CD4-positive, alpha-beta T cell treated with Interferon gamma for 1 hour (primary cell): ENCODE measurements at regions not wholly inside any gene's neighbourhood (a gene's known extent, or its start where the extent isn't known, plus 50 kb on each side); places are given as distances from the start of the nearest gene placed in this dataset.
A peak's percentile ranks its signal among the peaks of the same experiment; 100 is the strongest.
"Not testable (repeated sequence)": the region's sequence is repeated elsewhere in the genome, so short reads cannot be mapped to it uniquely, and the experiment has no call there.

Experiments
- DNase-seq: peaks from one replicate; pipeline ENCODE4 v3.0.0-alpha.2; 2020

DNA sequence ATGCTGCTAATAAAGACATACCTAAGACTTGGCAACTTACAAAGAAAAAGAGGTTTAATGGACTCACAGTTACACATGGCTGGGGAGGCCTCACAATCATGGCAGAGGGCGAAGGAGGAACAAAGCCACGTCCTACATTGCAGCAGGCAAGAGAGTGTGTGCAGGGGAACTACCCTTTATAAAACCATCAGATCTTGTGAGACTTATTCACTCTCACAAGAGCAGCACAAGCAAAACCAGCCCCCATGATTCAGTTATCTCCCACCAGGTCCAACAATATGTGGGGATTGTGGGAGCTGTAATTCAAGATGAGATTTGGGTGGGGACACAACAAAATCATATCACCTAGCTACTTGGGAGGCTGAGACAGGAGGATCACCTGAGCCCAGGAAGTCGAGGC is 202.4 kb downstream of the FAM43A start:
- DNase-seq = not testable (repeated sequence)

- no peak for DNase-seq
Measured at GRCh38 chr3:194888916-194889315, 203.2 kb downstream of the FAM43A start.

GRCh38 chr3:194890091-194890490 is 204.4 kb downstream of the FAM43A start:
- DNase-seq = no peak

DNA sequence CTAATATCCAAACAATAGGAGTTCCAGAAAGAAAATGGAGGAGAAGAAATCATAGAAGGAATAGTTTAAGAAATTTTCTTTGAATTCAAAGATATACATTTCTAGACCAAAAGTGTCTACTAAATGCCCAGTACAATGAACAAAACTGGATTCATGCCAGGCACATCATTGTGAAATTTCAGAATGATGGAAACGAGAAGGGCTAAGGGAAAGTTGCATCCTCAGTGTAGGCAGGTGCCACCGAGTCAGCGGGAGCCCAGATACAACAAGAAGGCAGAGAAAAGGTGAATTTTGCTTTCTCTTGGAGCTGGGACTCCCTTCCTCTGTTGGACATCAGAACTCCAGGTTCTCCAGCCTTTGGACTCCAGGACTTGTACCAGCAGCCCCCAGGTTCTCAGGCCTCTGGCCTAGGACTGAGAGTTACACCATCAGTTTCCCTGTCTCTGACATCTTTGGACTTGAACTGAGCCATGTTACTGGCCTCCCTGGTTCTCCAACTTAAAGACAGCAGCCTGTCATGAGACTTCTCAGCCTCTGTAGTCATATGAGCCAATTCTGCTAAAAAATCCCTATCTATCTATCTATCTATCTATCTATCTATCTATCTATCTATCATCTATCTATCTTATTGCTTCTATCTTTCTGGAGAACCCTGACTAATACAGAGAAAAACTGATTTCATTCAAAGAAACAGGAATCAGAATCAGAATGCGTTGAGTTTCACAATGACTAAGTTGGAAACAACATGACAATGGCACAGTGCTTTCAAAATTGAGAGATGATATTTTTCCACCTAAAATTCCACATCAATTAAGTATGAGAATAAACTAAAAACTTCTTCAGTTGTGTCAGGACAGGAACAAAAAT is 207.7 kb downstream of the FAM43A start:
- no peak for DNase-seq

DNA sequence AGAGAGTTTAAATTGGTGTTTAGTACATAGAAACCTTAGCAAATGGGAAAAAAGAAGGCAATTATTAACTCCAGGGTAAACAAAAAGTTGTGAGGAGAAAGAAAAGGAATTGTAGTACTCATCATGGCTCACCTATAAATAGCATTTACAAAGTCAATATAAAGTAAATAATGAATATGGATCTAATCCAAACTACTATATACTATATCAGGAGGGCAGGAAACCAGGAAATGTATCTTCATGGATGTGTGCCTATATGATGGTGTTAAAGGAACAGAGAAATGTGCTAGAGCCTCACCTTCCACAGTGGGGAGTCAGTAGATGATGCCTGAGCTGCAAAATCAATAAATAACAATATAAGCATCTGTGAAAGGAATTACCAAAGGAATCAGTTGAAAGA is 208.9 kb downstream of the FAM43A start:
- DNase-seq = no peak

DNA sequence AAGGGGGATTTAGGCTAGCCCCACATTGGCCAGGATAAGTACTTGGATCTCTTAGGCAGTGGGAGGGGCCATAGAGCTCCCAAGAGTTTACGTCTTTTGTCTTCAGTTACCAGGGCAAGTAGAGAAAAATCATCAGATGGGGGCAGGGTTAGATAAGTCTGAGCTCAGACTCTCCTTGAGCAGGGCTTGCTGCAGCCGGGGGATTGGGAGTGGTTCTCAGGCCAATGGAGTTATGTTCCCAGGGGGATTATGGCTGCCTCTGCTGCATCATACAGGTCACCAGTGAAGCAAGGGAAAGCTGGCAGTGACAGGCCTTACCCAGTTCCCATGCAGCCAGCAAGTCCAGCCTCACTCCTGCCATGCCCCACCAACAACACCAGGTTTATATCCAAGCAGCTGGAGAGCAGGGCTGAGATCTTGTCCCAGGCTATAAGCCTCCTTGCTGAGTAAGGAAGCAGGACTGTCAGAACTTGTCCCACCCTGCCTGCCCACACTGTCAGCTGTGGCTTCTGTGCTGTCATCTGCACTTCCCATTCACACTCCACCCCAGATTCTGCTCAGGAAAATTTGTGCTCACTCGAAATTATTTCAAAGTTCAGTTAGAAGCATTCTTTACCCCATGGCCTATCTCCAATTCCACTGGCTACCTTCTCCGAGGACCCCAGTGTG is 215.3 kb downstream of the FAM43A start:
- no peak for DNase-seq

DNA sequence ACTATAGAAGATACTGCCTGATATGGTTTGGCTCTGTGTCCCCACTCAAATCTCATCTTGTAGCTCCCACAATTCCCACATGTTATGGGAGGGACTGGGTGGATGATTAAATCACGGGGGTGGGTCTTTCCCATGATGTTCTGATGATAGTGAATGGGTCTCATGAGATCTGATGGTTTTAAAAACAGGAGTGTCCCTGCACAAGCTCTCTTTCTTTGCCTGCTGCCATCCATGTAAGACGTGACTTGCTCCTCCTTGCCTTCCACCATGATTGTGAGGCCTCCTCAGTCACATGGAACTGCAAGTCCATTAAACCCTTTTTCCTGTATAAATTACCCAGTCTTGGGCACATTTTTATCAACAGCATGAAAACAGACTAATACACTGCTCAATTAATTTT is 217.8 kb downstream of the FAM43A start:
- DNase-seq = not testable (repeated sequence)

DNA sequence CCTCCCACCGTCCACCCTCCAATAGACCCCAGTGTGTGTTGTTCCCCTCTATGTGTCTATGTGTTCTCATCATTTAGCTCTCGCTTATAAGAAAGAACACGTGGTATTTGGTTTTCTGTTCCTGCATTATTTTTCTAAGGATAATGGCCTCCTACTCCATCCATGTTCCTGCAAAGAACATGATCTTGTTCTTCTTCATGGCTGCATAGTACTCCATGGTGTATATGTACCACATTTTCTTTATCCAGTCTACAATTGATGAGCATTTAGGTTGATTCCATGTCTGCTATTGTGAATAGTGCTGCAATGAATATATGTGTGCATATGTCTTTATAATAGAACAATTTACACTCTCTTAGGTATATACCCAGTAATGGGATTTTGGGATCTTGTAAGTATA is 219.3 kb downstream of the FAM43A start:
- DNase-seq = not testable (repeated sequence)

DNA sequence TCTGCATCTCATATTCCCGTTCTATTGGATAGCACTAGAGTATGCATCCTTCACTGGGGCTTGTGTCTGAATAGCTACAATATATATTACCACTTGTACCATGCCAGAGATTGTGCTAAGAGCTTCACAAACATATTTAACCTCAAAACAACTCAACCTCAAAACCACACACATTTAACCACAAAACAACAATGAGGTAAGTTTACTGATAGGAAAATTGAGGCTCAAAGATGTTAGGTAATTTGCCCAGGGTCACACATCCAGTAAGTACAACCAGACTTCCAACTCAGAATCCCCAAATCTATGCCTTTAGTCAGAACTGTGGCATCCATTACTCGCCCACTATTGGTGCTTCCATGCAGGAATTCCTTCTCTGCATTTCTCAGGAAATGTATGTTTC is 220.0 kb downstream of the FAM43A start:
- no peak for DNase-seq

- no peak for DNase-seq
Measured at GRCh38 chr3:194906229-194906629, 220.5 kb downstream of the FAM43A start.

GRCh38 chr3:194906970-194907629 is 221.4 kb downstream of the FAM43A start:
- DNase-seq = no peak

DNA sequence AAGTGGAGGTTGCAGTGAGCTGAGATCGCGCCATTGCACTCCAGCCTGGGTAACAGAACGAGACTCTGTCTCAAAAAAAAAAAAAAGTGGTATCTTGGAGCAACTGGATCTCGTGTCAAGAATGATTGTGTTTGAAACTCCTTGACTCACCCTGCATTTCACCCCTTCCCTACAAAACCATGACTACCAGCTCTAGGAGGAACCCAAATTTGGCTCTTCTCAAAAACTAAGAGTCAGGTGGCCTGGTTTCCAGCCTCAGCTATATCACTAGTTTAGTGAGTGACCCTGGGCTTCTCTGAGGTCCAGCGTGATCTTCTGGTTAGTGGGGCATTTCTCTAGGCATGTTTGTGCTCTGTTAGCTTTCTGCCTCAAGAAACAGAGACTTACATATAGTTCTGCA is 222.1 kb downstream of the FAM43A start:
- no peak for DNase-seq

- no peak for DNase-seq
Measured at GRCh38 chr3:194908496-194908895, 222.8 kb downstream of the FAM43A start.

GRCh38 chr3:194908972-194909371 is 223.3 kb downstream of the FAM43A start:
- DNase-seq = no peak

DNA sequence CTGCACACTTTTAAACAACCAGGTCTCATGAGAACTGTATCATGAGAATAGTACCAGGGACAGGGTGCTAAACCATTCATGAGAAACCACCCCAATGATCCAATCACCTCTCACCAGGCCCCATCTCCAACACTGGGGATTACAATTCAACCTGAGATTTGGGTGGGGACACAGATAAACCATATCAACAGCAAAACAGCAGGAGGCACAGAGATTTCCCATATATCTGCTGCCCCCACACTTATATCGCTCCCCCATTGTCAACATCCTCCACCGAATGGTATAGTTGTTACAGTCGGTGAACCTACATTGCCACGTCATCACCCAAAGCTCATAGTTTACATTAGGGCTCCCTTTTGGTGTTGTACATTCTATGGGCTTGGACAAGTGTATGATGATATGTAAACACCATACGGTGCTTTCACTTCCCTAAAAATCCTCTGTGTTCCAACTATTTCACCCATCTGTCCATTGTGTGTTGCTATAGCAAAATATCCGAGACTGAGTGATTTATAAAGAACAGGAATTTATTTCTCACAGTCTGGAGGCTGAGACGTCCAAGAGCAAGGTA is 224.8 kb downstream of the FAM43A start:
- no peak for DNase-seq

GRCh38 chr3:194913316-194913715 is 227.6 kb downstream of the FAM43A start:
- no peak for DNase-seq

DNA sequence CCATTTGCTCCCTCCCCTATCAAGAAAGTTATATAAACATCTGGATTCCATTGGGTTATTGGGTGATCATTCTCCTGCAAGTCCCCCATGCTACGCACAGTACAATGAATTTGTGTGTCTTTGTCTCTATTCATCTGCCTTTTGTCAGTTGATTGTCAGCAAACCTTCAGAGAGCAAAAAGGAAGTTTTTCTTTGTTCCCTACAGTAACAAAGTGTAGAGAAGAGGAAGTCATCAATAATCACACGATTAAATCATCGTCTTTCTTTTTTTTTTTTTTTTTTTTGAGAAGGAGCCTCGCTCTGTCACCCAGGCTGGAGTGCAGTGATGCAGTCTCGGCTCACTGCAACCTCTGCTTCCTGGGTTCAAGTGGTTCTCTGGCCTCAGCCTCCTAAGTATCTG is 239.2 kb downstream of the FAM43A start:
- DNase-seq = not testable (repeated sequence)

- DNase-seq = no peak
Measured at GRCh38 chr3:194925614-194926013, 239.9 kb downstream of the FAM43A start.

DNA sequence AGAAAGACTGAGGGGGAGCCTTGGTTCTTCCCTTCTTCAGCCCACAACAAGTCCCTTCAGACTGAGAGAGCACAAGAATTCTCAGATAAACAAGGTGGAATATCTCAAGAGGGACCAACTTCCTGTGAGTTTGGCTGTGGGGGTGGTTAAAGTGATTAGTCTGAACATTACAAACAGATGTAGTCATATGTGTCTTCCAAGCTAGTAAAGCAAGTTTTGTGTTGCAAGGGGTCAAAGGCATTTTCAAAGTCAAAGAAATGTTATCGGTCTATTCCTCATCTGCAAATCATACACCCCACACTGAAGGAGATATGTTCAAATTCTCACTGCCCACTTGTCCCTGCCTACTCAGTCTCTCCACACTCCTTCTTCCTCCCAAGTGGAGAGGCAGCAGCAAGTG is 242.5 kb downstream of the FAM43A start:
- no peak for DNase-seq

DNA sequence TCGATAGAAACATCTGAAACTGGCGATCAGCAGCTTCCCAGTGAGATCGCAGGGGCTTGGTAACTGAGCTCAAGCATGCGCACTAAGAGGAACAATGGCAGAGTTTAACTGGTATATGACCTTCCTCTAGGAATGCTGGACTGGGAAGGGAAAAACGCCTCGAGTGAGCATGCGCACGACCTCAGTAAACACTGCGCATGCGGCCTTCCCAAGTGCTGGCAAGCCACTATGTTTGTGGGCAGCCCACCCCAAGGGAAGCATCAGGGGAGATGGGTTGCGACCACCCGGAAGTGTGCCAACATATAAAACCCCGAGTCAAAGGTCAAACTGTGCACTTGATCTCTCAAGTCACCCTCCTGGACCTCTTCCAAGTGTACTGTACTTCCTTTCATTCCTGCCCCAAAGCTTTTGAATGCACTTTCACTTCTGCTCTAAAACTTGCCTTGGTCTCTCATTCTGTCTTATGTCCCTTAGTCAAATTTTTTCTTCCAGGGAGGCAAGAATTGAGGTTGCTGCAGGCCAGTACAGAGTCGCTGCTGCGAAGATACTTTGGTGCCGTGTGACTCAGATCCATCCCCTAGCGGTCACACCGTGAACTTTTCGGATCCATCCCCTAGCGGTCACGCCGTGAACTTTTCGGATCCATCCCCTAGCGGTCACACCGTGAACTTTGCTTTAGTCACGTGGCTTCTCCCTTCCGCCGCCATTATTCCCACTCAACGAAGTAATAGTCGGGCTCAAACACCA is 243.3 kb downstream of the FAM43A start:
- DNase-seq = peak; percentile 19

DNA sequence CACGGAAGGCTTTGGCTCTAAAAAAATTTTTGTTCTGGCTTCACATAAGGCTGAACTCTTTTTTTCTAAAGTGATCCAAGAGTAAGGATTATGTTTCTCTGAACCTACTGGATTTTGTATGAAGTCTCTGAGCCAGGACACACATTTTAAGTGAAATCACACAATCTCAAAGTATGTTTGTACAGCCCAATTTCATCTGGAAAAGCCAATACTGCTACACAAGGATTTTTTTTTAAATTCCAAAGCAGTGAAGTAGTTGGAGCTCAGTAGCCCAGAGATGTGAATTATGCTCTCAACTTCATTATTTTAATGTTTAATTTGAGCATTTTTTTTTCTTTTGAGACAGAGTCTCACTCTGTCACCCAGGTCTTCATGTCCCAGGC is 243.9 kb downstream of the FAM43A start:
- no peak for DNase-seq

- DNase-seq = no peak
Measured at GRCh38 chr3:194930377-194931204, 244.9 kb downstream of the FAM43A start.
